ENCODE measurements at regions not wholly inside any gene's neighbourhood (a gene's known extent, or its start where the extent isn't known, plus 50 kb on each side); places are given as distances from the start of the nearest gene placed in this dataset.

- TF ChIP-seq EZH2phosphoT487 (IDR thresholded peaks at IDR 0.05; ENCODE audit: borderline replicate concordance, low read length) (no peak), CTCF (conservative IDR thresholded peaks at IDR 0.05; ENCODE audit: low read depth, low read length) (no peak), EZH2 (IDR thresholded peaks at IDR 0.05; ENCODE audit: low read length, unreplicated experiment) (no peak)
Measured at GRCh38 chr4:185969657-185970056, 99.3 kb upstream of the TLR3 start.

Measured in PC-3 (cell line).